IPS-15b (cell line): ENCODE measurements at regions not wholly inside any gene's neighbourhood (a gene's known extent, or its start where the extent isn't known, plus 50 kb on each side); places are given as distances from the start of the nearest gene placed in this dataset.
"Not testable (repeated sequence)": the region's sequence is repeated elsewhere in the genome, so short reads cannot be mapped to it uniquely, and the experiment has no call there.

Source experiments
- H3K27me3 ChIP-seq: one replicate; pipeline ENCODE4 v1.6.1; 2013; ENCODE audit warnings: low read length; ENCODE audit not compliant: control insufficient read depth, insufficient read depth
- H3K36me3 ChIP-seq: one replicate; pipeline ENCODE4 v1.6.1; 2013; ENCODE audit warnings: low read length; ENCODE audit not compliant: control insufficient read depth, insufficient read depth
- H3K4me1 ChIP-seq: one replicate; pipeline ENCODE4 v1.6.1; 2013; ENCODE audit warnings: mild to moderate bottlenecking, low read length; ENCODE audit not compliant: control insufficient read depth, insufficient read depth
- H3K4me3 ChIP-seq: one replicate; pipeline ENCODE4 v1.5.1; 2013; ENCODE audit warnings: low read depth, low read length
- H3K9ac ChIP-seq: one replicate; pipeline ENCODE4 v1.6.1; 2013; ENCODE audit warnings: low read depth, mild to moderate bottlenecking, low read length
- H3K9me3 ChIP-seq: one replicate; pipeline ENCODE4 v1.6.1; 2013; ENCODE audit warnings: mild to moderate bottlenecking, low read length; ENCODE audit not compliant: control insufficient read depth, insufficient read depth

DNA sequence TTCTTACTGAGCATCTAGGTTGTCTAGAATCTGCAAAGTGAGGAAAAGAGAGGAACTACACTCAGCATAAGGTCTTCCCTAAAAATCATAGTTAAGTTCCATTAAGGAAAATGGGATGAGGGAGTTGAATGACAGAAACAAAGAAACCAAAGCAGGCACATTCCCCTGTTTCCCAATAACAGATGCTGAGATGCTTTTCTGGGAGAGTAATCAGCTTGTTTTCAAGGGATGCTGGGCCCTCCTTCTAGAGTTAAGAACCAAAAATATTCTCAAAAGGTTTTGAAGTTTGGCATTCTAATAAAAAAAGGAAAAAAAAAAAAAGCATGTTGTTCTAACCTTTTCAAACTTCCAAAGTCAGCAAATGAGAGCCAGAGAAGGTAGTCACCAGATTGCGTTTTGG, 105.2 kb upstream of the ZNF648 start:
- H3K27me3 ChIP-seq, result no peaks in the 10 kb centered on the region
- no peak overlapping the region for H3K4me3 ChIP-seq

GRCh38 chr1:182166321-182166720, 104.8 kb upstream of the ZNF648 start:
- no peak overlapping the region for H3K9ac ChIP-seq
- H3K27me3 ChIP-seq, result no peaks in the 10 kb centered on the region
- H3K4me3 ChIP-seq, result no peak overlapping the region
- peaks cover 4% of the 10 kb centered on the region for H3K4me1 ChIP-seq
- H3K36me3 ChIP-seq, result no peaks in the 10 kb centered on the region
- no peaks in the 10 kb centered on the region for H3K9me3 ChIP-seq

More for the DNA sequence above, 105.2 kb upstream of the ZNF648 start:
- no peaks in the 10 kb centered on the region for H3K9me3 ChIP-seq
- peaks cover 4% of the 10 kb centered on the region for H3K4me1 ChIP-seq
- H3K36me3 ChIP-seq, result no peaks in the 10 kb centered on the region
- H3K9ac ChIP-seq, result no peak overlapping the region

- Histone ChIP-seq H3K9ac (no peak overlapping the region), H3K4me3 (no peak overlapping the region), H3K36me3 (no peaks in the 10 kb centered on the region), H3K9me3 (no peaks in the 10 kb centered on the region), H3K27me3 (no peaks in the 10 kb centered on the region), H3K4me1 (no peaks in the 10 kb centered on the region)
These were observed 102.8 kb upstream of the ZNF648 start for GRCh38 chr1:182164273-182164672.

GRCh38 chr1:182163821-182164223, 102.3 kb upstream of the ZNF648 start:
- H3K27me3 ChIP-seq, result no peaks in the 10 kb centered on the region
- no peak overlapping the region for H3K4me3 ChIP-seq
- H3K9me3 ChIP-seq, result no peaks in the 10 kb centered on the region
- no peaks in the 10 kb centered on the region for H3K36me3 ChIP-seq
- H3K4me1 ChIP-seq, result no peaks in the 10 kb centered on the region
- H3K9ac ChIP-seq, result no peak overlapping the region

GRCh38 chr1:182159443-182159842, 97.9 kb upstream of the ZNF648 start:
- Histone ChIP-seq H3K9ac (no peak overlapping the region), H3K4me3 (no peak overlapping the region), H3K27me3 (no peaks in the 10 kb centered on the region), H3K9me3 (no peaks in the 10 kb centered on the region), H3K36me3 (no peaks in the 10 kb centered on the region), H3K4me1 (no peaks in the 10 kb centered on the region)

DNA sequence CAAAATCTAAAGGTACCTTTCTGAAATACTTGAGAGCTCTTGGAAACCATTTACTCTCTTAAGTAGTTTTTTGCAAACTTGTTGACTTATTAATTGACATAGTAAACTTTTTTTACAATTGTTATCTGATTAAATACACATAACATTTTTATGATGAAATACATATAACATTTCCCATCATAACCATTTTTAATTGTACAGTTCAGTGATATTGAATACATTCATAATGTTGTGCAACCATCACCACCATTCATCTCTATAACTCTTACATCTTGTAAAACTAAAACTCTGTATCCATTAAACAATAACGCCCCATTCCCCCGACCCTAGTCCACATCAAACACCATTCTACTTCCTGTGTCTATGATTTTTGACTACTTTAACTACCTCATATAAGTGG, 95.7 kb upstream of the ZNF648 start:
- no peak overlapping the region for H3K9ac ChIP-seq
- no peaks in the 10 kb centered on the region for H3K4me1 ChIP-seq
- H3K9me3 ChIP-seq, result no peaks in the 10 kb centered on the region
- no peaks in the 10 kb centered on the region for H3K36me3 ChIP-seq
- H3K4me3 ChIP-seq, result no peak overlapping the region
- H3K27me3 ChIP-seq, result no peaks in the 10 kb centered on the region

GRCh38 chr1:182154425-182154824, 92.9 kb upstream of the ZNF648 start:
- not testable (repeated sequence) for H3K36me3 ChIP-seq, H3K4me3 ChIP-seq, H3K9ac ChIP-seq, H3K9me3 ChIP-seq, H3K27me3 ChIP-seq, H3K4me1 ChIP-seq

GRCh38 chr1:182149411-182149965, 88.0 kb upstream of the ZNF648 start:
- no peak overlapping the region for H3K4me3 ChIP-seq
- no peak overlapping the region for H3K9ac ChIP-seq
- H3K27me3 ChIP-seq, result no peaks in the 10 kb centered on the region
- H3K9me3 ChIP-seq, result no peaks in the 10 kb centered on the region
- H3K4me1 ChIP-seq, result no peaks in the 10 kb centered on the region
- H3K36me3 ChIP-seq, result no peaks in the 10 kb centered on the region

DNA sequence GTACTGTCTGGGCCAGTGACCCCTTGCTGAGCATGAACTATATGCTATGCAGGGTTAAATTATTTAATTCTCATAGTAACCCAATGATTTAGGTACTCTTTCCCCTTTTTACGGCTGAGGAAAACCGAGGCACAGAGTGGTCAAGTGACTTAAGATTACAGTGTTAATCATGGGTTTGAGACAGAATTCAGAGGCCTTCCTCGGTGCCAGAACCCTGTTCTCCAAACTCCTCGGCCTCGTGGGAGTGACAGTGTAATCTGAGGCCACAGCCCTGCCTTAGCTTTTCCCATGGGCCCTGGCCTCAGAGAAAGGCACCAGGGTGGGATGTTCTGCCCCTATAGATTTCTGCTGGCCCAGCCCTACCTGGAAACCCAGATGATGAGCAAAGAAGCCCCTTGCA, 86.4 kb upstream of the ZNF648 start:
- Histone ChIP-seq H3K4me3 (no peak overlapping the region), H3K27me3 (no peaks in the 10 kb centered on the region), H3K4me1 (peaks cover 6% of the 10 kb centered on the region), H3K9me3 (no peaks in the 10 kb centered on the region), H3K36me3 (no peaks in the 10 kb centered on the region), H3K9ac (no peak overlapping the region)

GRCh38 chr1:182147136-182147820, 85.8 kb upstream of the ZNF648 start:
- H3K4me1 ChIP-seq, result peaks cover 6% of the 10 kb centered on the region
- H3K4me3 ChIP-seq, result no peak overlapping the region
- no peaks in the 10 kb centered on the region for H3K36me3 ChIP-seq
- no peaks in the 10 kb centered on the region for H3K9me3 ChIP-seq
- no peak overlapping the region for H3K9ac ChIP-seq
- no peaks in the 10 kb centered on the region for H3K27me3 ChIP-seq

- no peaks in the 10 kb centered on the region for H3K27me3 ChIP-seq
- H3K36me3 ChIP-seq, result no peaks in the 10 kb centered on the region
- no peak overlapping the region for H3K9ac ChIP-seq
- H3K4me3 ChIP-seq, result no peak overlapping the region
- no peaks in the 10 kb centered on the region for H3K9me3 ChIP-seq
- H3K4me1 ChIP-seq, result peaks cover 6% of the 10 kb centered on the region
These were observed 84.8 kb upstream of the ZNF648 start for GRCh38 chr1:182146286-182146685.

- Histone ChIP-seq H3K9ac (no peak overlapping the region), H3K27me3 (no peaks in the 10 kb centered on the region), H3K9me3 (no peaks in the 10 kb centered on the region), H3K4me1 (peaks cover 6% of the 10 kb centered on the region), H3K4me3 (no peak overlapping the region), H3K36me3 (no peaks in the 10 kb centered on the region)
These were observed 83.9 kb upstream of the ZNF648 start for GRCh38 chr1:182145441-182145840.
